GM19023 (cell line): ENCODE measurements at regions not wholly inside any gene's neighbourhood (a gene's known extent, or its start where the extent isn't known, plus 50 kb on each side); places are given as distances from the start of the nearest gene placed in this dataset.
"Not testable (repeated sequence)": the region's sequence is repeated elsewhere in the genome, so short reads cannot be mapped to it uniquely, and the experiment has no call there.

Source experiments
- ATAC-seq: cut with Tn5 transposase; IDR thresholded peaks from one replicate; pipeline ENCODE4 v1.9.1; 2021; ENCODE audit warnings: mild to moderate bottlenecking, moderate library complexity; ENCODE audit not compliant: unreplicated experiment

- ATAC-seq, result peak; percentile 9
Measured at GRCh38 chr10:23742807-23743206, 303.9 kb downstream of the OTUD1 start.

- no peak for ATAC-seq
Measured at GRCh38 chr10:23754179-23754578, 315.3 kb downstream of the OTUD1 start.

- no peak for ATAC-seq
Measured at GRCh38 chr10:23754941-23755340, 316.1 kb downstream of the OTUD1 start.

- no peak for ATAC-seq
Measured at GRCh38 chr10:23755556-23755955, 316.7 kb downstream of the OTUD1 start.

GRCh38 chr10:23768281-23768680, 329.4 kb downstream of the OTUD1 start:
- ATAC-seq, result no peak

GRCh38 chr10:23777153-23777552, 338.3 kb downstream of the OTUD1 start:
- no peak for ATAC-seq

- ATAC-seq, result no peak
Measured at GRCh38 chr10:23779301-23779700, 340.4 kb downstream of the OTUD1 start.

- no peak for ATAC-seq
Measured at GRCh38 chr10:23780331-23780730, 341.5 kb downstream of the OTUD1 start.

- ATAC-seq, result no peak
Measured at GRCh38 chr10:23786594-23786993, 347.7 kb downstream of the OTUD1 start.

GRCh38 chr10:23793577-23793976, 354.7 kb downstream of the OTUD1 start:
- no peak for ATAC-seq

GRCh38 chr10:23797452-23797851, 358.6 kb downstream of the OTUD1 start:
- not testable (repeated sequence) for ATAC-seq

- no peak for ATAC-seq
Measured at GRCh38 chr10:23804125-23804524, 365.2 kb downstream of the OTUD1 start.

GRCh38 chr10:23813687-23814086, 374.8 kb downstream of the OTUD1 start:
- ATAC-seq, result no peak

GRCh38 chr10:23818484-23818883, 379.6 kb downstream of the OTUD1 start:
- no peak for ATAC-seq

GRCh38 chr10:23820792-23821191, 381.9 kb downstream of the OTUD1 start:
- no peak for ATAC-seq

GRCh38 chr10:23824822-23825221, 384.1 kb upstream of the KIAA1217 start:
- ATAC-seq, result no peak

- ATAC-seq, result no peak
Measured at GRCh38 chr10:23826421-23826820, 382.5 kb upstream of the KIAA1217 start.

- no peak for ATAC-seq
Measured at GRCh38 chr10:23829556-23829955, 379.4 kb upstream of the KIAA1217 start.

GRCh38 chr10:23834091-23834490, 374.8 kb upstream of the KIAA1217 start:
- no peak for ATAC-seq

GRCh38 chr10:23850631-23851030, 358.3 kb upstream of the KIAA1217 start:
- ATAC-seq, result no peak

GRCh38 chr10:23859598-23859997, 349.3 kb upstream of the KIAA1217 start:
- no peak for ATAC-seq

GRCh38 chr10:23864631-23865147, 344.2 kb upstream of the KIAA1217 start:
- ATAC-seq, result no peak

GRCh38 chr10:23866985-23867384, 342.0 kb upstream of the KIAA1217 start:
- ATAC-seq, result not testable (repeated sequence)
